ENCODE measurements at regions not wholly inside any gene's neighbourhood (a gene's known extent, or its start where the extent isn't known, plus 50 kb on each side); places are given as distances from the start of the nearest gene placed in this dataset.

DNA sequence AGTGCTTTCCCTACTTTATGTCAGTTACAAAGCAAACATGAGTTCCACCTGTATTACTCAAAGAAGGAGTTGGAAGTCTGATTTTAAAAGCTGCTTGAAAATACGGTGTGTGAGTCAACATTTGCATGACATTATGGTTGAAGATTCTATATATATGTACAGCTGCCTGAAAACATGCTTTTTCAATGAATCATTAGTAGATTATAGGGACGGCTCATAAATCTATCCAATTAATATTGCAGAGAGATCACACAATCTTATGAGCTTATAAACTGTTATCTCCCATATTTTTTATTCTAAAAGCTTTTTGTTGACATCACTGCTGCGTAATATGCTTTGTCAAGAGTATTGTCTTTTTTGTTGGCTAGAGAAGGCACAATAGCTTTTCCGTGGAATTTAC lies 873.8 kb downstream of the SLITRK6 start:
- H3K36me3 ChIP-seq: no peaks in the 10 kb centered on the region
- H3K4me3 ChIP-seq: no peak overlapping the region
- no peaks in the 10 kb centered on the region for H3K27me3 ChIP-seq
- WGBS, 2 donors (ENCODE audit: low coverage in 1 of 2): 73 to 78% methylated on average over 3 to 4 of the region's 4 CpGs
- H3K27ac ChIP-seq: no peak overlapping the region
- ATAC-seq: no peak
- H3K9me3 ChIP-seq: no peaks in the 10 kb centered on the region
- H3K4me1 ChIP-seq: no peaks in the 10 kb centered on the region
- TF ChIP-seq POLR2A (IDR thresholded peaks at IDR 0.05) (no peak), EP300 (IDR thresholded peaks at IDR 0.05) (no peak), POLR2AphosphoS5 (IDR thresholded peaks at IDR 0.05) (no peak)
- TF ChIP-seq, protein P1, sequence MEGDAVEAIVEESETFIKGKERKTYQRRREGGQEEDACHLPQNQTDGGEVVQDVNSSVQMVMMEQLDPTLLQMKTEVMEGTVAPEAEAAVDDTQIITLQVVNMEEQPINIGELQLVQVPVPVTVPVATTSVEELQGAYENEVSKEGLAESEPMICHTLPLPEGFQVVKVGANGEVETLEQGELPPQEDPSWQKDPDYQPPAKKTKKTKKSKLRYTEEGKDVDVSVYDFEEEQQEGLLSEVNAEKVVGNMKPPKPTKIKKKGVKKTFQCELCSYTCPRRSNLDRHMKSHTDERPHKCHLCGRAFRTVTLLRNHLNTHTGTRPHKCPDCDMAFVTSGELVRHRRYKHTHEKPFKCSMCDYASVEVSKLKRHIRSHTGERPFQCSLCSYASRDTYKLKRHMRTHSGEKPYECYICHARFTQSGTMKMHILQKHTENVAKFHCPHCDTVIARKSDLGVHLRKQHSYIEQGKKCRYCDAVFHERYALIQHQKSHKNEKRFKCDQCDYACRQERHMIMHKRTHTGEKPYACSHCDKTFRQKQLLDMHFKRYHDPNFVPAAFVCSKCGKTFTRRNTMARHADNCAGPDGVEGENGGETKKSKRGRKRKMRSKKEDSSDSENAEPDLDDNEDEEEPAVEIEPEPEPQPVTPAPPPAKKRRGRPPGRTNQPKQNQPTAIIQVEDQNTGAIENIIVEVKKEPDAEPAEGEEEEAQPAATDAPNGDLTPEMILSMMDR (IDR thresholded peaks at IDR 0.05): no peak

DNA sequence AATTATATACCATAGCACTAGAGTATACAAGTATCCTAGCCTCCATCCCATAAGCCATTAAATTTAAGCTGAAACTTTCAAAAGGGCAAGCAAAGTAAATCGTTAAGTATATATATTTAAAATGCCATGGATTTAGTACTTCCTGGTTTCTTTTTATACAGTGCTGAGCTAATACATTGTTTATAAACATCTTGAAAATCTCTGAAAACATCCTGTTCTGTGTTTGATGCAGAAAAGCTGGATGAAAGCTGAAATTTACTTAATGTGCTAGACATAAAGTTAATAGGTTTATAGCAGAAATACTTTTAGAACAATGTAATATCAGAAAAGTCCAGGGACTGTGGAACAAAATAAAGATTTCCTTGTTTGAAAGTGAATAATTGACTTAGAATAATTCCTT lies 875.4 kb downstream of the SLITRK6 start:
- H3K4me3 ChIP-seq: no peak overlapping the region
- 26 to 45% methylated on average over 1 of the region's 1 CpG for WGBS, 2 donors (ENCODE audit: low coverage in 1 of 2)

DNA sequence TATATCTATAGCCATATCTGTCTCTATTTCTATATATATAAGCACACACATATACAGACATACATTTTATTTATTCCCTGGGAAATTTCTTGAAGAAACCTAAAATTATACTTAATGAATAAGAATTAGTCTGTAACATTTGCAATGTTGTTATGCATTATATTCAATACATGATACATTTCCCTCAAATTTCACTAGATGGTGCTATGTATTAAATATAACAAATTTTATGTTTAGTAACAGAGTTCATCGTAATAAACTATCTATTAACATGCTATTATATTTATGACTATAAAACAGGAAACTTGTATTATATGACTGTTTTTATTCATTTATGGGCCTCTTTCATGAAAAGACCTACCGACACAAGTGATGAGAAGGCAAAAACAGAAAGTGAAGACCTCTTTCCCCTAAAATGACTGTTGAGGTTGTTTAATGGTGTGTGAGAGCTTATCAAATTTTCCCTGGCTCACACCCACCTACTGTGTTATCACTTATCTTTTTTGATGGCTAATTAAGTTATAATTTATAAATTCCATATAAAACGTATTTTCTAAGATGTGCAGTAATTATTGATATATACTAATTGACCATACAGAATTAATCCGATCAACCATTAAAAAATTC lies 881.9 kb downstream of the SLITRK6 start:
- WGBS, 2 donors (ENCODE audit: low coverage in 1 of 2): 43 to 46% methylated on average over 4 of the region's 4 CpGs
- Histone ChIP-seq H3K4me1 (no peaks in the 10 kb centered on the region), H3K27me3 (no peaks in the 10 kb centered on the region), H3K36me3 (no peaks in the 10 kb centered on the region), H3K9me3 (no peaks in the 10 kb centered on the region), H3K27ac (no peak overlapping the region), H3K4me3 (no peak overlapping the region)
- TF ChIP-seq, protein P1 (IDR thresholded peaks at IDR 0.05): peak in 1 of 4 experiments; percentile 53
- TF ChIP-seq EP300 (IDR thresholded peaks at IDR 0.05): no peak
- ATAC-seq: no peak

More for the DNA sequence above, 875.4 kb downstream of the SLITRK6 start:
- no peak for ATAC-seq
- no peaks in the 10 kb centered on the region for H3K9me3 ChIP-seq
- H3K27me3 ChIP-seq: no peaks in the 10 kb centered on the region
- H3K36me3 ChIP-seq: no peaks in the 10 kb centered on the region
- no peaks in the 10 kb centered on the region for H3K4me1 ChIP-seq
- H3K27ac ChIP-seq: no peak overlapping the region
- no peak for TF ChIP-seq EP300 (IDR thresholded peaks at IDR 0.05)

DNA sequence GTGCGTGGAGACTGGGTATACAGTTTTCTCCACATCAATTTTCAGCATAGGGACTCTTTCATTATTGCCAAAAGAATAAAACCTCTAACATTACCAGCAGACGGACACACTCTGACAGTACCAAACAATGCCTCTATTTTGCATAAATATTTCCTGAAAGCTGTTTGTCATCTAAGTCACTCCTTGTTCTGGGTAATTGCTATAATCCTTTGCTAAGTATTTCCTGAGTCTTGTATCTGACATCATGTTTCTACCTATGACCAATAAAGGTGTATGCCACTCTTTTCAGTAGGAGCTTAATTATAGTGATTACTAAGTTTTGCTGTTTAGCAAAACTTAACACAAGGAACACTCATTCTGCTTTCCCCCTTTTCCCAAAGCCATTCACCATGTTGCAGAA lies 886.5 kb downstream of the SLITRK6 start:
- Histone ChIP-seq H3K9me3 (no peaks in the 10 kb centered on the region), H3K27me3 (no peaks in the 10 kb centered on the region), H3K36me3 (no peaks in the 10 kb centered on the region), H3K4me1 (no peaks in the 10 kb centered on the region), H3K27ac (no peak overlapping the region), H3K4me3 (no peak overlapping the region)
- TF ChIP-seq, protein P1 (IDR thresholded peaks at IDR 0.05): no peak
- no peak for TF ChIP-seq POLR2A (IDR thresholded peaks at IDR 0.05)
- TF ChIP-seq POLR2AphosphoS5 (IDR thresholded peaks at IDR 0.05): no peak
- no peak for TF ChIP-seq EP300 (IDR thresholded peaks at IDR 0.05)
- ATAC-seq: no peak
- WGBS, 2 donors (ENCODE audit: low coverage in 1 of 2): 88% methylated on average over 2 of the region's 2 CpGs

DNA sequence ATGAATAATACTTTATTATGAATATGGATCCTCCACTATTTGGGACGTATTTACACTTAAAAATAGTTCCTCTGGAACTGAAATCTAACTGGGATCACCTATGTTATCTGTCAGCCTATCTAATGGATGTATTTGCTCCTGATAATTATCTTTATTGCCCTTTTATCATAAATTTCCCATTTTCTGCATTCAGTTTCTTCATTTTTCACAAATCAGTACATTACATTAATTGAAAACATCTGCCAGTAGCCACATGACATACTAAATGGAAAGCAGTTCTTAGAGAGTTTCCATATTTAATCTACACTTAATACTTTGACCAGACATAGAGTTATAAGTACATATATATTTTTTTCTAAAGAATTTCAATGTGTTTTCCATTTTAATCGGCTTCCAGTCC lies 888.8 kb downstream of the SLITRK6 start:
- Histone ChIP-seq H3K9me3 (no peaks in the 10 kb centered on the region), H3K4me1 (no peaks in the 10 kb centered on the region), H3K27me3 (no peaks in the 10 kb centered on the region), H3K36me3 (no peaks in the 10 kb centered on the region), H3K27ac (no peak overlapping the region), H3K4me3 (no peak overlapping the region)
- no peak for ATAC-seq
- WGBS, 2 donors (ENCODE audit: low coverage in 1 of 2): 69 to 82% methylated on average over 2 of the region's 2 CpGs
- no peak for TF ChIP-seq POLR2A (IDR thresholded peaks at IDR 0.05)
- TF ChIP-seq, protein P1 (IDR thresholded peaks at IDR 0.05): no peak
- no peak for TF ChIP-seq POLR2AphosphoS5 (IDR thresholded peaks at IDR 0.05)
- no peak for TF ChIP-seq EP300 (IDR thresholded peaks at IDR 0.05)
